Right atrium auricular region (tissue), 2 donors: ENCODE measurements at regions not wholly inside any gene's neighbourhood (a gene's known extent, or its start where the extent isn't known, plus 50 kb on each side); places are given as distances from the start of the nearest gene placed in this dataset.

Source experiments
- DNase-seq: peaks from one replicate; pipeline ENCODE4 v3.0.0-alpha.2; 2019; ENCODE audit warnings: low spot score
- H3K27ac ChIP-seq, 2 donors: fragments of 200-600 bp; sonication (generic); 1 replicate in 1 of 2; 2 replicates in 1 of 2; pipeline ENCODE4 v1.5.1; 2016 to 2019
- H3K27me3 ChIP-seq, 2 donors: fragments of 200-600 bp; sonication (generic); one replicate each; pipeline versions ENCODE4 v1.5.1 to v1.6.0; 2017 to 2019
- H3K36me3 ChIP-seq: fragments of 200-600 bp; sonication (generic); one replicate; pipeline ENCODE4 v1.5.1; 2016
- H3K4me1 ChIP-seq, 2 donors: fragments of 200-600 bp; sonication (generic); one replicate each; pipeline versions ENCODE4 v1.5.1 to v1.6.0; 2017 to 2019
- H3K4me3 ChIP-seq, 2 donors: fragments of 200-600 bp; sonication (generic); 1 replicate in 1 of 2; 2 replicates in 1 of 2; pipeline ENCODE4 v1.5.1; 2017 to 2019; ENCODE audit warnings: mild to moderate bottlenecking in 1 of 2, moderate library complexity in 1 of 2
- H3K9me3 ChIP-seq, 2 donors: fragments of 200-600 bp; sonication (generic); one replicate each; pipeline ENCODE4 v1.5.1; 2019
- CTCF ChIP-seq, 2 donors: fragments of 200-600 bp; sonication (generic); IDR thresholded peaks; one replicate each; pipeline ENCODE4 v1.5.1; 2019; ENCODE audit warnings: antibody characterized with exemption in 2 of 2

DNA sequence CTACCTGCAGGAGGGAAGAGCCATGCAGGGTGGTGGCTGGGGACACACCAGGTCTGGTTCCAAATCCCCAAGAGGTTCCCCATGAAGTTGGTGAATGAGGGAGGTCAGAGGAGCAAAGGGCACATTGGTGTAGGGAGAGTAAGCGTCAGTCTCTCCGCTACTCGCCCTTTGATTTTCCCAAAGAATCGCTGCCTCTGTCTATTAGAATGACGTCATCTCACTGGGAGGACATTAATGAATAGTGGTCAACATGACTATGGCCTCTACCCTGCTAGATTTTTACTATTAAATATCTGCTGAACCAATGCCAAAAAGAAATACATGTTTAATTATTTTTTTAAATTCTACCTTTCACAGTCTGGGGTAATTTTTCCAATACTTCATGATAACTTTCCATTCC is 109.6 kb upstream of the SNTG2 start:
- Histone ChIP-seq H3K9me3 (no peaks in the 10 kb centered on the region), H3K36me3 (no peaks in the 10 kb centered on the region), H3K4me3 (no peak overlapping the region), H3K4me1 (no peaks in the 10 kb centered on the region), H3K27me3 (no peaks in the 10 kb centered on the region), H3K27ac (no peak overlapping the region)
- TF ChIP-seq CTCF (IDR thresholded peaks at IDR 0.05): no peak
- no peak for DNase-seq

DNA sequence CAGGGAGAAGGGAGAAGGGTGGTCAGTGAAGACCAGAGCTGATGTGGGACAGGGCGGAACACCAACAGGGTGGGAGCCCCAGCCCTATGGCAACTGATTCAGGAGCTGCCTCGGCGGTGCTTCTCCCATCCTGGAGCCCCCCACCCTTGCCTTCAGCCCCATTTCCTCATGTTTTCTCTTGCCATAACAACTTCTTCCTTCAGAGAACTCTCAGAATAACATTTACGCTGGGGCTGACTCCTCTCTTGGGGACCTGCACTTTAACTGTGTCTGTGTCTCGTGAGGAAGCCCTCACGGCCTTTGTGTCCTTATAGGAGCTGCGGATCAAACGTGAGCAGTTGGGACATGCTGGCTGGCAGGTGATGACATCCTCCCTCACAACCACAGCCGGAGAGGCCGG is 116.4 kb upstream of the SNTG2 start:
- Histone ChIP-seq H3K9me3 (no peaks in the 10 kb centered on the region), H3K4me3 (no peak overlapping the region), H3K36me3 (no peaks in the 10 kb centered on the region), H3K27me3 (no peaks in the 10 kb centered on the region), H3K4me1 (peaks cover 0 to 17% of the 10 kb centered on the region in 2 donors), H3K27ac (no peak overlapping the region)
- no peak for DNase-seq
- no peak for TF ChIP-seq CTCF (IDR thresholded peaks at IDR 0.05)

DNA sequence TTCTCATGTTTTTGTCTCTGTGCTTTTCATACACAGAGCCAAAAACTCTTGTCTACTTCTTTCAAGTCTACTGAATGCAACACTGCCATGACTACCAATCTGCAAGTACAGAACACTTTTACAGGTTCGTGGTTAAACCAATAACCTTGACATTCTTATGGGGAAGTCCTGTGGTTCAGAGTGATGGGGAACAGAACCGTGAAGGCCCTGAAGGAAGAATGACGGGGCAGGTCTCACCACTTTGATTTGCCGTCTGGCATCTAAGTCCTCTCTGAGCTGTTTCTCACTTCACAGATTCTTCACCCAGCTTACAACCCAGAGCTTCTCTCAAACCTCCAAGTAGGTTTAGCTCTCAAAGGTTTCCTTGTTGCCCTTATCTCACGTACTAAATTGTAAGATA is 117.5 kb upstream of the SNTG2 start:
- Histone ChIP-seq H3K36me3 (no peaks in the 10 kb centered on the region), H3K4me3 (no peak overlapping the region), H3K9me3 (no peaks in the 10 kb centered on the region), H3K4me1 (peaks cover 0 to 17% of the 10 kb centered on the region in 2 donors), H3K27ac (no peak overlapping the region), H3K27me3 (no peaks in the 10 kb centered on the region)
- no peak for TF ChIP-seq CTCF (IDR thresholded peaks at IDR 0.05)
- no peak for DNase-seq

DNA sequence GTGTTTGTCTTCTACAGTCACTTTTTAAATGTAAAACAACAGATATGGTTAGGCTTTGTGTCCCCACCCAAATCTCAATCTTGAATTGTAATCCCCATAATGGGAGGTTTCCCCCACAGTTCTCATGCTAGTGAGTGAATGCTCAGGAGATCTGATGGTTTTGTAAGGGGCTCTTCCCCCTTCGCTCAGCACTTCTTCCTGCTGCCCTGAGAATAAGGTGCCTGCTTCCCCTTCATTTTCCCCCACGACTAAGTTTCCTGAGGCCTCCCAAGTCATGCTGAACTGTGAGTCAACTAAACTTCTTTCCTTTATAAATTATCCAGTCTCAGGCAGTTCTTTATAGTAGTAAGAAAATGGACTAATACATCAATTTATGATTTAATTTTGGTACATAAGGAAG is 118.0 kb upstream of the SNTG2 start:
- H3K4me1 ChIP-seq: peaks cover 0 to 17% of the 10 kb centered on the region in 2 donors
- H3K36me3 ChIP-seq: no peaks in the 10 kb centered on the region
- no peaks in the 10 kb centered on the region for H3K9me3 ChIP-seq
- DNase-seq: no peak
- H3K4me3 ChIP-seq: no peak overlapping the region
- H3K27ac ChIP-seq: no peak overlapping the region
- H3K27me3 ChIP-seq: no peaks in the 10 kb centered on the region
- no peak for TF ChIP-seq CTCF (IDR thresholded peaks at IDR 0.05)

DNA sequence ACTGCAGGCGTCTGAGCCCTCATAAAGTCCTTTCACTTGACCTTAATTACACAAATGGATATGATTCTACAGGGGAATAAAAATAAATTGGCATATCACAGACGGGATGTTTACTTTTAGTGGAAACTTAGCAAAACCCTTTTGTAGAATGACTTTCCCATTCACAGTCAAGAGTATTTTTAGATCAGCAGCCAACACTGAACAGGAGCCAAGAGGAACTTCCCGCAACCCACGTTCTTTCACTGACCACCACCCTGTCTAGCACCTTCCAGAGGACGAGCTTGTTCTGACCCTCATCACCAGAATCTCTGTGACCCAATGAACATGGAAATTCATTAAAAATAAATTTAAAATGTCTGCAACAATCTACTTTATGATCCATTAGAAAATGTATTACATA is 119.0 kb upstream of the SNTG2 start:
- no peaks in the 10 kb centered on the region for H3K36me3 ChIP-seq
- no peak for DNase-seq
- H3K27ac ChIP-seq: no peak overlapping the region
- no peaks in the 10 kb centered on the region for H3K27me3 ChIP-seq
- H3K9me3 ChIP-seq: no peaks in the 10 kb centered on the region
- peaks cover 0 to 17% of the 10 kb centered on the region in 2 donors for H3K4me1 ChIP-seq
- no peak for TF ChIP-seq CTCF (IDR thresholded peaks at IDR 0.05)
- no peak overlapping the region for H3K4me3 ChIP-seq

GRCh38 chr2:831225-831536 is 119.5 kb upstream of the SNTG2 start:
- peaks cover 0 to 17% of the 10 kb centered on the region in 2 donors for H3K4me1 ChIP-seq
- no peaks in the 10 kb centered on the region for H3K9me3 ChIP-seq
- TF ChIP-seq CTCF (IDR thresholded peaks at IDR 0.05): no peak
- no peak overlapping the region for H3K4me3 ChIP-seq
- DNase-seq: no peak
- no peak overlapping the region for H3K27ac ChIP-seq
- H3K27me3 ChIP-seq: no peaks in the 10 kb centered on the region
- H3K36me3 ChIP-seq: no peaks in the 10 kb centered on the region
